Central memory CD4-positive, alpha-beta T cell (primary cell): ENCODE measurements at regions not wholly inside any gene's neighbourhood (a gene's known extent, or its start where the extent isn't known, plus 50 kb on each side); places are given as distances from the start of the nearest gene placed in this dataset.
"Not testable (repeated sequence)": the region's sequence is repeated elsewhere in the genome, so short reads cannot be mapped to it uniquely, and the experiment has no call there.

Experiments used
- DNase-seq: peaks from one replicate; pipeline ENCODE4 v3.0.0; 2022

GRCh38 chr10:61078542-61079275 is 134.7 kb upstream of the RHOBTB1 start:
- no peak for DNase-seq

- DNase-seq: no peak
Observed at GRCh38 chr10:61076572-61077114, 132.7 kb upstream of the RHOBTB1 start.

GRCh38 chr10:61073391-61073790 is 129.4 kb upstream of the RHOBTB1 start:
- no peak for DNase-seq

- no peak for DNase-seq
Observed at GRCh38 chr10:61071580-61071979, 127.6 kb upstream of the RHOBTB1 start.

- no peak for DNase-seq
Observed at GRCh38 chr10:61068471-61068870, 124.5 kb upstream of the RHOBTB1 start.

- DNase-seq: no peak
Observed at GRCh38 chr10:61067671-61068336, 123.8 kb upstream of the RHOBTB1 start.

GRCh38 chr10:61066661-61067344 is 122.8 kb upstream of the RHOBTB1 start:
- no peak for DNase-seq

GRCh38 chr10:61065051-61065450 is 121.1 kb upstream of the RHOBTB1 start:
- DNase-seq: no peak

- DNase-seq: no peak
Observed at GRCh38 chr10:61064356-61064755, 120.4 kb upstream of the RHOBTB1 start.

- DNase-seq: no peak
Observed at GRCh38 chr10:61063901-61064300, 119.9 kb upstream of the RHOBTB1 start.

- no peak for DNase-seq
Observed at GRCh38 chr10:61063034-61063433, 119.0 kb upstream of the RHOBTB1 start.

- DNase-seq: no peak
Observed at GRCh38 chr10:61061923-61062504, 118.0 kb upstream of the RHOBTB1 start.

- no peak for DNase-seq
Observed at GRCh38 chr10:61059636-61060035, 115.7 kb upstream of the RHOBTB1 start.

GRCh38 chr10:61052469-61053205 is 108.7 kb upstream of the RHOBTB1 start:
- no peak for DNase-seq

GRCh38 chr10:61051344-61051743 is 107.4 kb upstream of the RHOBTB1 start:
- no peak for DNase-seq

GRCh38 chr10:61050120-61050745 is 106.2 kb upstream of the RHOBTB1 start:
- DNase-seq: no peak

- no peak for DNase-seq
Observed at GRCh38 chr10:61049386-61049785, 105.4 kb upstream of the RHOBTB1 start.

GRCh38 chr10:61047788-61048560 is 104.0 kb upstream of the RHOBTB1 start:
- no peak for DNase-seq

GRCh38 chr10:61047081-61047480 is 103.1 kb upstream of the RHOBTB1 start:
- no peak for DNase-seq

GRCh38 chr10:61045480-61045879 is 101.5 kb upstream of the RHOBTB1 start:
- not testable (repeated sequence) for DNase-seq

GRCh38 chr10:61042533-61042932 is 98.5 kb upstream of the RHOBTB1 start:
- DNase-seq: no peak
